Transverse colon (tissue), 4 donors: ENCODE measurements at regions not wholly inside any gene's neighbourhood (a gene's known extent, or its start where the extent isn't known, plus 50 kb on each side); places are given as distances from the start of the nearest gene placed in this dataset.

ENCODE experiments used
- DNase-seq: peaks from one replicate; pipeline ENCODE4 v3.0.0-alpha.2; 2019
- H3K27ac ChIP-seq, 4 donors: fragments of 200-600 bp; sonication (generic); 2 replicates each; pipeline ENCODE4 v1.5.1; 2016 to 2018; ENCODE audit warnings: inconsistent platforms in 4 of 4
- H3K27me3 ChIP-seq: fragments of 200-600 bp; sonication (generic); 2 replicates; pipeline ENCODE4 v1.5.1; 2017; ENCODE audit warnings: inconsistent platforms
- H3K36me3 ChIP-seq, 4 donors: fragments of 200-600 bp; sonication (generic); 2 replicates each; pipeline ENCODE4 v1.5.1; 2017 to 2019; ENCODE audit warnings: inconsistent platforms in 4 of 4
- H3K4me1 ChIP-seq, 4 donors: fragments of 200-600 bp; sonication (generic); 2 replicates each; pipeline ENCODE4 v1.5.1; 2017 to 2020; ENCODE audit warnings: inconsistent platforms in 4 of 4
- H3K4me3 ChIP-seq, 4 donors: fragments of 200-600 bp; sonication (generic); 1 replicate in 1 of 4; 2 replicates in 3 of 4; pipeline versions ENCODE4 v1.5.1 to v1.6.1; 2017 to 2019; ENCODE audit warnings: inconsistent platforms in 4 of 4
- H3K9me3 ChIP-seq, 2 donors: fragments of 200-600 bp; sonication (generic); 2 replicates each; pipeline ENCODE4 v1.5.1; 2017 to 2019; ENCODE audit warnings: inconsistent platforms in 2 of 2
- CTCF ChIP-seq, 5 experiments: fragments of 200-600 bp in 3 of 5; fragments of 450-650 bp in 2 of 5; sonication (generic) in 3 of 5; IDR thresholded peaks; 1 replicate in 2 of 5; 2 replicates in 3 of 5; pipeline ENCODE4 v1.5.1; 2016 to 2017; ENCODE audit warnings: antibody characterized with exemption in 5 of 5, inconsistent platforms in 3 of 5, mild to moderate bottlenecking in 2 of 5, moderate library complexity in 1 of 5
- EP300 ChIP-seq: sonication (generic); formaldehyde crosslinking; IDR thresholded peaks from one replicate; pipeline ENCODE4 v1.6.1; 2017; ENCODE audit warnings: antibody characterized with exemption, low read depth
- POLR2A ChIP-seq: fragments of 450-650 bp; IDR thresholded peaks from one replicate; pipeline ENCODE4 v1.6.1; 2016; ENCODE audit warnings: antibody characterized with exemption, mild to moderate bottlenecking, moderate library complexity
- POLR2AphosphoS5 ChIP-seq, 3 donors: sonication (generic); formaldehyde crosslinking; IDR thresholded peaks; one replicate each; pipeline ENCODE4 v1.6.1; 2016; ENCODE audit warnings: antibody characterized with exemption in 3 of 3
- WGBS, 2 donors: methylation state at CpG; one replicate each; pipeline ENCODE4 v1.1.5; 2018; ENCODE audit warnings: low coverage in 1 of 2; 5-methylcytosine and 5-hydroxymethylcytosine counted together
- in situ Hi-C, 4 donors: fragments of 200-750 bp; cut with MboI; loops; one replicate each; pipeline versions ENCODE4 v1.15.0 to v1.15.1; 2017; ENCODE audit warnings: low sequenced_read_pairs in 3 of 4, low pct_ligation_motif_present in 1 of 4, low pct_unique_long_range_greater_than_20kb in 1 of 4
- intact Hi-C: fragments of 100-400 bp; cut with DNase I; formaldehyde crosslinking; loops from one replicate; pipeline ENCODE4 v1.15.1; 2023; ENCODE audit warnings: low total_unique reads

DNA sequence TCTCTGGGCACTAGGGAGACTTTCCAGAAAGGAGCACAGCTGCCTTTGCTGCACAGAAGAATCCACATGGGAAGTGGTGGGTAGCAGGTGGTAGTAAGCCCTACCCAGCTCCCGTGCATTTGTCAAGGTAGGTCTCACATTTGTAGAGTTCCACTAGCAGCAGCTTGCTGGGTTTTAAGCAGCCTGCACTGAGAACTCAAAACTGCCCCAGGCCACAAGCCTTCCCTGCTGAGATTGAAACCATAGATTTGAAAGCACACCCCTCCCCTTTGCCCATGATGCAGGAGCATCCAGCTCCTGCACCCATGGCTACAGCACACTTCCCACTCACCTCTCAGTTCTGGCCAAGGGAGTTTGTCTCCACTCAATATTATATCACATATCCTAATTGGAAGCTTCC, 604.5 kb upstream of the STEAP1 start:
- intact Hi-C loops (no loop called here), in situ Hi-C loops (loop anchor here in 1 of 4 donors (25.0 kb wide), 1 partner anchor 112 kb away; no protein-coding TSS in a partner anchor)
- no peaks in the 10 kb centered on the region for H3K9me3 ChIP-seq
- TF ChIP-seq POLR2AphosphoS5 (IDR thresholded peaks at IDR 0.05) = no peak
- TF ChIP-seq POLR2A = no peak
- no peak for TF ChIP-seq CTCF (IDR thresholded peaks at IDR 0.05)
- TF ChIP-seq EP300 = no peak
- no peak overlapping the region for H3K27ac ChIP-seq
- H3K4me3 ChIP-seq = no peak overlapping the region
- WGBS, 2 donors = 73% methylated on average over 1 of the region's 1 CpG; no CpG with 5 or more reads in 1 of the 2 donors
- H3K36me3 ChIP-seq = no peaks in the 10 kb centered on the region
- no peaks in the 10 kb centered on the region for H3K4me1 ChIP-seq
- DNase-seq = no peak
- H3K27me3 ChIP-seq = no peaks in the 10 kb centered on the region

DNA sequence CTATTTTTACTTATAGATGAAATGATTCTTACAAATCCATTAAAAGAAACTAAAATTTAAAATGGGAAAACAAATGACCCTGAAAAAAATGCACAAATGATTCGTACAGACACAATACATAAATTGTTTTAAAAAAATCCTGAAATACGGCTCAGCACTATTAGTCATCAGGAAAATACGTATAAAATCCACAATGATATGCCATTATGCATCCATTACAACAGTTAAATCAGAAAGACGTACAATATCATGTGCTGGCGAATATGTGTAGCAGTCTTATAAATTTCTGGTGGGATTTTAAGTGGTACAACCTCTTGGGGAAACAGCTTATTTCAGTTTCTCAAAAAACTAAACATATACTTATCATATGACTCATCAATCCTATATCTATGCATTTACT, 600.1 kb upstream of the STEAP1 start:
- H3K4me1 ChIP-seq = no peaks in the 10 kb centered on the region
- H3K27me3 ChIP-seq = no peaks in the 10 kb centered on the region
- in situ Hi-C loops (no loop called here), intact Hi-C loops (no loop called here)
- H3K9me3 ChIP-seq = no peaks in the 10 kb centered on the region
- TF ChIP-seq EP300 = no peak
- TF ChIP-seq POLR2AphosphoS5 (IDR thresholded peaks at IDR 0.05) = no peak
- no peak for TF ChIP-seq CTCF (IDR thresholded peaks at IDR 0.05)
- TF ChIP-seq POLR2A = no peak
- H3K36me3 ChIP-seq = no peaks in the 10 kb centered on the region
- H3K27ac ChIP-seq = no peak overlapping the region
- H3K4me3 ChIP-seq = no peak overlapping the region
- DNase-seq = no peak
- WGBS, 2 donors = 78 to 83% methylated on average over 5 of the region's 5 CpGs

- Histone ChIP-seq H3K27me3 (no peaks in the 10 kb centered on the region), H3K9me3 (no peaks in the 10 kb centered on the region), H3K36me3 (no peaks in the 10 kb centered on the region), H3K27ac (no peak overlapping the region), H3K4me3 (no peak overlapping the region), H3K4me1 (no peaks in the 10 kb centered on the region)
- 52 to 78% methylated on average over 3 of the region's 3 CpGs for WGBS, 2 donors
- intact Hi-C loops (no loop called here), in situ Hi-C loops (no loop called here)
- TF ChIP-seq POLR2AphosphoS5 (IDR thresholded peaks at IDR 0.05) (no peak), CTCF (IDR thresholded peaks at IDR 0.05) (no peak), EP300 (no peak), POLR2A (no peak)
- no peak for DNase-seq
Observed at GRCh38 chr7:89559596-89559995, 594.7 kb upstream of the STEAP1 start.

- TF ChIP-seq POLR2A (no peak), POLR2AphosphoS5 (IDR thresholded peaks at IDR 0.05) (no peak), CTCF (IDR thresholded peaks at IDR 0.05) (no peak), EP300 (no peak)
- DNase-seq = no peak
- Histone ChIP-seq H3K4me3 (no peak overlapping the region), H3K9me3 (peaks cover 0 to 8% of the 10 kb centered on the region in 2 donors), H3K27me3 (no peaks in the 10 kb centered on the region), H3K4me1 (no peaks in the 10 kb centered on the region), H3K27ac (no peak overlapping the region), H3K36me3 (no peaks in the 10 kb centered on the region)
- in situ Hi-C loops = no loop called here
- 80 to 81% methylated on average over 1 of the region's 1 CpG for WGBS, 2 donors
- intact Hi-C loops = no loop called here
Observed at GRCh38 chr7:89563597-89563996, 590.7 kb upstream of the STEAP1 start.
